Gastrocnemius medialis (tissue), 4 donors: ENCODE measurements at regions not wholly inside any gene's neighbourhood (a gene's known extent, or its start where the extent isn't known, plus 50 kb on each side); places are given as distances from the start of the nearest gene placed in this dataset.

ENCODE experiments used
- CTCF ChIP-seq, 5 experiments: fragments of 450-650 bp in 3 of 5; fragments of 200-600 bp in 2 of 5; sonication (generic) in 2 of 5; IDR thresholded peaks in 4 of 5; conservative IDR thresholded peaks in 1 of 5; 1 replicate in 4 of 5; 2 replicates in 1 of 5; pipeline ENCODE4 v1.5.1; 2016 to 2019; ENCODE audit warnings: antibody characterized with exemption in 5 of 5, mild to moderate bottlenecking in 3 of 5, moderate library complexity in 3 of 5
- POLR2A ChIP-seq, 2 donors: fragments of 450-650 bp; IDR thresholded peaks; one replicate each; pipeline ENCODE4 v1.6.1; 2017; ENCODE audit warnings: antibody characterized with exemption in 2 of 2, mild to moderate bottlenecking in 2 of 2, moderate library complexity in 2 of 2

GRCh38 chr11:71192629-71193028 is 59.7 kb downstream of the SHANK2 start:
- no peak for TF ChIP-seq CTCF (IDR thresholded peaks at IDR 0.05 in 4 of 5, conservative IDR thresholded peaks at IDR 0.05 in 1 of 5)
- no peak for TF ChIP-seq POLR2A (IDR thresholded peaks at IDR 0.05)
